ENCODE measurements at regions not wholly inside any gene's neighbourhood (a gene's known extent, or its start where the extent isn't known, plus 50 kb on each side); places are given as distances from the start of the nearest gene placed in this dataset.
A peak's percentile ranks its signal among the peaks of the same experiment; 100 is the strongest.

GRCh38 chr9:86764671-86765343, 182.5 kb downstream of the GAS1 start:
- DNase-seq = no peak

- DNase-seq = no peak
These were observed 183.1 kb downstream of the GAS1 start for GRCh38 chr9:86764221-86764624.

DNA sequence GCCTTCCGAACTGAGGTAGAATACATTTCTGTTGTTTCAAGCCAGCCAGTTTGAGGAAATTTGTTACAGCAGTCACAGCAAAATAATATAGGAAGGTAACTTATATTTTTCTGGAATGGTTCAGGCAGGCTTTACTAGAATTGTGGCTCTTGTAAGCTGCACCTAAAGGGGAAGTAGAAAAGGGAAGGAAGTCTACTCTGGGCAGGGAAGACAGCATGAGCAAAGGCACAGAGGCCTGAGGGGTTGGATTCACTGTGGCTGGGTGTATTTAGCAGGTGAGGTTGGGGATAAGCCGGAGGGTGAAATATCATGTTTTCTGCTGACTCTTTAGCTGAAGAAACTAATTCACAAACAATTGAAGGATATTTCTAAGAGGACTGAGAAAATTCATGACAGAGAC, 183.5 kb downstream of the GAS1 start:
- DNase-seq = no peak

- no peak for DNase-seq
These were observed 190.0 kb downstream of the GAS1 start for GRCh38 chr9:86757382-86757720.

- DNase-seq = no peak
These were observed 190.5 kb downstream of the GAS1 start for GRCh38 chr9:86756576-86757381.

- no peak for DNase-seq
These were observed 191.8 kb downstream of the GAS1 start for GRCh38 chr9:86755561-86755941.

DNA sequence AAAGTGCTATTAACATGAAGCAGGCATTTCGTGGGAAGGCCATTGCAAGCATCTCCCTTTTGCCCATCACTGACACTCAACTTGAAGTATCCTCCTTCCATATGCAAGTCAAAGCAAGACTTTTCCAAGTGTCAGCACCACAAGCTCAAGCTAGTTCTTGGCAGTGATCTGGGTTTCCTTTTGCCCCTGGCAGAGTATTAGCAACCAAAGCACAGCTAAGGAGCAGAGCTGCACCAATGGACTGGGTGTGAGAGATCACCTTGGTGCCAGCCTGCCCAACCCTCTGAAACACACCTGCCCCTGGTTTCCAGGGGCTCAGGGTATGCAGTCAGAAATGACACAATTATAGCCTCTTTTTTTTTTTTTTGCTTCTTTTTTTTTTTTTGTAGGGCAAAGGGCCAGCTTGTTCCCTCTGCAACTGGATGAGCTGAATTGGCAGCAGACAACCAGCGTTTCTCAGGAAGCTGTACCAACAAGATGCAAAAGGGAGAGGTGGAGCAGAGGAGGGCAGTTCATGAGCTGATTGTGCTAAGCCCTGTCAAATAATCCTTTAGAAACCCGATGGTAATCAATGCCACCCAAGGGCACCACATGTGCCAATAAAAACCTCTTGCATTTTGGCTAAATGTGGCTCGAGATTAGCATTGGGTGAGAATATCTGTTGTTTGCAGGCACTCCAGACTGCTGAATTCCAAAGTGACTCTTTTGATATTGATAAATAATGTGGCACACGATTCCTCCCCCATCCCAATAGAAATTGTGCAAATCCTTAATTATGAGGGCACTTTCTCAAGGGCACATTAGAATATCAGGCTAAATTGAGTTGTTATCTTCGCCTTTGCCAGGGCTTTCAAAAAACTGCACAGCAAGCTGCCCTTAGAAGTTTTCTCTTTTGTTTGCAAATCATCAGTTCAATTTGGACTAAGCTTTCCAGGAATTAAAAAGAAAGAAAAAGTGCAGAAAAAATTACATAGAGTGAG, 192.4 kb downstream of the GAS1 start:
- no peak for DNase-seq

GRCh38 chr9:86753836-86754235, 193.5 kb downstream of the GAS1 start:
- DNase-seq = no peak

DNA sequence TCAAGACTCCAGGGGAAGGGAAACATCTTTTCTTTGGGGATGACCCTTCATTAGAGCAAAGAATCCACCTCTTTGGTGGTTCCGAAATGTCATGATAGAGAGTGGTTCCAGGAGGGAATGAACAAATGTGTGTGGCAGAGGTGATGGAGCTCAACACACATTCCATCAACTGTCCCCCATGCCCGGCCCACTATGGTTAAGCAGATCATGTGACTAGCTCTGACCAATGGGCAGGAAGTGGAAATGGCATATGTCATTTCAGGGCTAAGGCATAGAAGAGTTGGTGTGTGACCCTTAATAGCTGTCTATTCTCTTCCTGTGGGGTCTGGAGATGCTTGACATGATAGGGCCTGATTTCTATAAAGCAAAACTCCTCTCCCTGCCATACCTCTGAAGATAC, 194.6 kb downstream of the GAS1 start:
- no peak for DNase-seq

GRCh38 chr9:86751956-86752355, 195.3 kb downstream of the GAS1 start:
- no peak for DNase-seq

DNA sequence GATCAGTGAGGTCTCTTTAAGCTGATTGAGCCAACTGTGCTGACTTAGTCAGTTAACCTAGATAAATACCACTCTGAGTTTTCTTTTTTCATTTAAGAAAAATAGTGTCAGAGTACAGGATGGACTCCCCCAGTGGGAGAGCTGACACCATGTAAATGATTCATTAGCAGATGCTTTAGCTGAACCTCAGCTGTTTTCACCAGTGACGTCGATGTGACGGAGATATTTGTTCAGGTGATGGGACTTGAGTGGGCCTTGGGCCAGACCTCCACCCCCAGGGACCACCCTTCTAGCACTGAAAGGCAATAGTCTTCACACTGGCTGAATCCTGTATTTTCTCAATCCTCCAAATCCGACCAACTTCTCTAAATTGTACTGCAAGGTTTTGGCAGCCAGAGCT, 196.1 kb downstream of the GAS1 start:
- no peak for DNase-seq

DNA sequence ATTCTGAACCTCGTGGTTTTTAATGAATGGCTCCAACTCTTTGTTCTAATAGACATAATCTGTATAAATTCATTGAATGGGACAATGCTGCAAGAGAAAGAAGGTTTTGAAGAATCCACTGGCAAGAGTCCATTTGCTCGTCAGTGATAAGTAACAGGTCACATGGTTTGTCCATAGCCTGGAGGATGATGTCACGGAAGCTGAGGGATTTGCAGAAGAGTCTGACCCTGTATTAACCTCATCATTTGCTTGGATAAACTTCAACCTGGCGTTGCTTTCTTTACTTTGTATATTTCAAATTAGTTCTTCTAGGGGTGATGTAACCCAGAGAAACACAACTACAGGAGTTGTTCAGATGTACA, 197.4 kb downstream of the GAS1 start:
- DNase-seq = peak in 3 of 56 donors; percentile 16 to 28 (median 16)

DNA sequence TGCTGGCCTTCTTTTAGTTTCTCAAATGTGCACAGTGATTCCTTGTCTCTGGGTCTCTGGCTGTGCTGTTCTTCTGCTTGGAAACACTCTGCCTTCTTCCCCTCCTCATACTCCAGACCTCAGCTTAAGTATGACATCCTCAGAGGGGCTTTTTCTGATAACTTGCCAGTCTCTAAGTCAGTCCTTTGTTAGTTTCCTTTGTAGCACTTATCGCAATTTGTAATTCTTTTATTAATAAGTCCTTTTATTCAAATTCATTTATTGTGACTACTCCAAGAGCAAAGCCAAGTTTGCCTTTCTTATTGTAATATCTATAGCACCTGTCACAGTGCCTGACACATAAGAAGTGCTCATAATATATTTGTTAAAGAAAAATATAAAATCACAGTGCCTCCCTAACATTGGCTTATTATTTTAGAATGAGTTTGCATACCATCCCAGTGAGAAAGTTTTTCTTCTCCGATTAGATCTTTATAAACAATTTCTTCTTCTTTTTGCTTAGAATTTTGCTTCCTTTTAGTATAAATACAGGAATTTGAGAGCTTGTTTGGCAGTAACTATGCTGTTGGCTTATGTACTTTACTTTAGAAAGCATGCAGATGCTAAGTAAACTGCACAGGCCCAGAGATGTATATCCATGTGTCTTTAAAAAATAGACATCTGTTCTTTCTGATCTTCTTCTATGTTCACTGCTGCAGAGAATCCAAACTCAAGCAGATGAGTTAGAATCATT, 198.0 kb downstream of the GAS1 start:
- no peak for DNase-seq

DNA sequence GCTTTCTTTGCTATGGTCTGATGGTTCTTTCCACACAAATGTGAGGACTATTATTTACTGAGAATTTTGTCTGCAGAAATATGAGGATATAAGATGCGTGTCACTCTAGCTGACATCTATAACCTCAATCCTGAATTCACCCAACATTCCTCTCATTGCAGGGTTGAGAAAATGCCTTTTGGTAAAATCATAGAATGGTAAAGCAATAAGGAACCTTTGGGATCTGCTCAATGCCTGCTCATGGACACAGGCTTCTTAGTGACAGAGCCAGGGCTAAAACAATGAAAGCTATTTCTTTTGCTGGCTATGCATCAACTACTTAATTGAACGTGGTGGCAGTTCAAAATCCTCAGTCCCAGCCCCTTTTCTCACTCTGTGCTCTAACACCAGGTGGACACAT, 199.6 kb downstream of the GAS1 start:
- DNase-seq = no peak

GRCh38 chr9:86741311-86742208, 205.7 kb downstream of the GAS1 start:
- no peak for DNase-seq

GRCh38 chr9:86735772-86736458, 211.4 kb downstream of the GAS1 start:
- no peak for DNase-seq

GRCh38 chr9:86734771-86735170, 212.5 kb downstream of the GAS1 start:
- DNase-seq = no peak

DNA sequence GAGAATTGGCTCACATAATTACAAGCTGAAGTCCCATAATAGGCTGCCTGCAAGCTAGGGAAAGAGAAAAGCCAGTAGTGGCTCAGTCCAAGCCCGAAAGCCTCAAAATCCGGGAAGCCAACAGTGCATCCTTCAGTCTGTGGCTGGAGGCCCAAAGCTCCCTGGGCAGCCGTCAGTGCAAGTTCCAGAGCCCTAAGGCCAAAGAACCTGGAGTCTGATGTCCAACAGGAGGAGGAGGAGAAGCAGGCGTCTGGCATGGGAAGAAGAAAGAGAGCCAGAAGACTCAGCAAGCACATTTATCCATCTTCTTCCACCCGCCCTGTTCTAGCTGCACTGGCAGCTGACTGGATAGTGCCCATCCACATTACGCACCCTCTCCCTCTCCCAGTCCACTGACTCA, 213.4 kb downstream of the GAS1 start:
- no peak for DNase-seq

DNA sequence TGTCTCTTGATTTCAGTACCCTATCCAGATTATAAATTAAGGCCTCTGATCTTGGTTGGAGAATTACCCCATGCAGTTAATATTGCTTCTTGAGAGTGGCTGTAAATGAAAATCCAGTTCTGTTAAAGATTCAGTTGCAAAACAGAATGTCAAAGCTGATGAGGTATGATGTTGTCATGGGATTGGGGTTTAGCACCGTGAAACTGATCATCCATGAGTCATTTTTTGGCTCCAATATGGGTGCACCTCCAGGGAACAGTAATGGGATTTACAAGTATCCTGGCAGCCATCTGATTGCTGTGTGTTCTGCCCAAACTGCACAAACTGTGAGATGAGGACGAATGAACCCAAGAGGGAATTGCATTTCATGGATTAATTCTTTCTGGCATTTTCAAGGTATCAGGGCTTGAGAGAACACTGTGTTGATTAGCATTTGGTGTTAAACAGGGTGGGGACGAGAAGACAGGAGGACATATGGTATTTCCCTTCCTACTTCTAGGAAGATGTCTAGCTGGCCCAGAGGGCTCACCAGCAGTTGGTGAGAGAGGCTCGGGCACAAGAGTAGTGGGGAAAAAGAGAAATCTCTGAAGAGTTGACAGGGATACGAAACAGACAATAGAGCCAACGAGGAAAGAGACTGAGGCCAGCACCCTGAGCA, 214.7 kb downstream of the GAS1 start:
- no peak for DNase-seq

Measured in amygdala (tissue), 56 donors.